ENCODE measurements at regions not wholly inside any gene's neighbourhood (a gene's known extent, or its start where the extent isn't known, plus 50 kb on each side); places are given as distances from the start of the nearest gene placed in this dataset.

GRCh38 chr16:6571044-6571443 is 761.6 kb upstream of the RBFOX1 start:
- no peaks in the 10 kb centered on the region for H3K4me1 Mint-ChIP-seq (ENCODE audit: low read depth)
- no peaks in the 10 kb centered on the region for H3K27me3 Mint-ChIP-seq
- ChIA-PET CTCF (no interaction called here), POLR2A (no interaction called here)
- H3K36me3 Mint-ChIP-seq (ENCODE audit: low read depth), result no peaks in the 10 kb centered on the region
- intact Hi-C loops (cut with micrococcal nuclease), result no loop called here
- no peaks in the 10 kb centered on the region for H3K9me3 Mint-ChIP-seq
- no peak overlapping the region for H3K4me3 Mint-ChIP-seq
- no peak for DNase-seq
- no peak overlapping the region for H3K27ac Mint-ChIP-seq
- ATAC-seq, result no peak
- no peak for TF ChIP-seq CTCF (IDR thresholded peaks at IDR 0.05)

GRCh38 chr16:6570530-6570929 is 762.1 kb upstream of the RBFOX1 start:
- ATAC-seq, result no peak
- ChIA-PET POLR2A (no interaction called here), CTCF (no interaction called here)
- Mint-ChIP-seq H3K36me3 (ENCODE audit: low read depth) (no peaks in the 10 kb centered on the region), H3K27ac (no peak overlapping the region), H3K9me3 (no peaks in the 10 kb centered on the region), H3K4me3 (no peak overlapping the region), H3K4me1 (ENCODE audit: low read depth) (no peaks in the 10 kb centered on the region), H3K27me3 (no peaks in the 10 kb centered on the region)
- no peak for DNase-seq
- TF ChIP-seq CTCF (IDR thresholded peaks at IDR 0.05), result no peak
- intact Hi-C loops (cut with micrococcal nuclease), result no loop called here

GRCh38 chr16:6562986-6563385 is 769.7 kb upstream of the RBFOX1 start:
- no peaks in the 10 kb centered on the region for H3K27me3 Mint-ChIP-seq
- H3K9me3 Mint-ChIP-seq, result no peaks in the 10 kb centered on the region
- no peaks in the 10 kb centered on the region for H3K4me1 Mint-ChIP-seq (ENCODE audit: low read depth)
- ATAC-seq (no peak), DNase-seq (no peak)
- intact Hi-C loops (cut with micrococcal nuclease), result no loop called here
- H3K4me3 Mint-ChIP-seq, result no peak overlapping the region
- H3K36me3 Mint-ChIP-seq (ENCODE audit: low read depth), result no peaks in the 10 kb centered on the region
- POLR2A ChIA-PET, result no interaction called here
- CTCF ChIA-PET, result no interaction called here
- H3K27ac Mint-ChIP-seq, result no peak overlapping the region
- TF ChIP-seq CTCF (IDR thresholded peaks at IDR 0.05), result no peak

GRCh38 chr16:6560306-6561100 is 772.1 kb upstream of the RBFOX1 start:
- Mint-ChIP-seq H3K9me3 (no peaks in the 10 kb centered on the region), H3K4me3 (no peak overlapping the region), H3K4me1 (ENCODE audit: low read depth) (no peaks in the 10 kb centered on the region), H3K27ac (no peak overlapping the region), H3K27me3 (no peaks in the 10 kb centered on the region), H3K36me3 (ENCODE audit: low read depth) (no peaks in the 10 kb centered on the region)
- POLR2A ChIA-PET, result no interaction called here
- intact Hi-C loops (cut with micrococcal nuclease), result no loop called here
- DNase-seq (no peak), ATAC-seq (no peak)
- TF ChIP-seq CTCF (IDR thresholded peaks at IDR 0.05), result no peak
- CTCF ChIA-PET, result no interaction called here

GRCh38 chr16:6558661-6559060 is 774.0 kb upstream of the RBFOX1 start:
- no peaks in the 10 kb centered on the region for H3K4me1 Mint-ChIP-seq (ENCODE audit: low read depth)
- H3K27me3 Mint-ChIP-seq, result no peaks in the 10 kb centered on the region
- ChIA-PET POLR2A (interaction anchor here (0.6 kb wide), 1 partner anchor 24 kb away, joined by 3 read pairs; no protein-coding TSS in a partner anchor), CTCF (no interaction called here)
- intact Hi-C loops (cut with micrococcal nuclease), result no loop called here
- no peak overlapping the region for H3K4me3 Mint-ChIP-seq
- H3K27ac Mint-ChIP-seq, result no peak overlapping the region
- no peak for ATAC-seq
- no peak for TF ChIP-seq CTCF (IDR thresholded peaks at IDR 0.05)
- DNase-seq, result no peak
- H3K9me3 Mint-ChIP-seq, result no peaks in the 10 kb centered on the region
- no peaks in the 10 kb centered on the region for H3K36me3 Mint-ChIP-seq (ENCODE audit: low read depth)

Data from activated CD8-positive, alpha-beta T cell treated with anti-CD3 and anti-CD28 coated beads for 36 hours (primary cell).